ENCODE measurements at regions not wholly inside any gene's neighbourhood (a gene's known extent, or its start where the extent isn't known, plus 50 kb on each side); places are given as distances from the start of the nearest gene placed in this dataset.

GRCh38 chr20:50398064-50398463 is 112.1 kb upstream of the PTPN1 start:
- no peak for DNase-seq (ENCODE audit: low read depth)
- no peak overlapping the region for H3K4me3 ChIP-seq (ENCODE audit: low read length)
- no peak for TF ChIP-seq CTCF (conservative IDR thresholded peaks at IDR 0.05; ENCODE audit: low read length)

- no peak overlapping the region for H3K4me3 ChIP-seq (ENCODE audit: low read length)
- no peak for TF ChIP-seq CTCF (conservative IDR thresholded peaks at IDR 0.05; ENCODE audit: low read length)
- DNase-seq (ENCODE audit: low read depth), result no peak
Observed at GRCh38 chr20:50398471-50398820, 111.7 kb upstream of the PTPN1 start.

GRCh38 chr20:50398821-50399554 is 111.2 kb upstream of the PTPN1 start:
- peak; percentile 56 for DNase-seq (ENCODE audit: low read depth)
- H3K4me3 ChIP-seq (ENCODE audit: low read length), result no peak overlapping the region
- no peak for TF ChIP-seq CTCF (conservative IDR thresholded peaks at IDR 0.05; ENCODE audit: low read length)

- DNase-seq (ENCODE audit: low read depth), result no peak
- no peak for TF ChIP-seq CTCF (conservative IDR thresholded peaks at IDR 0.05; ENCODE audit: low read length)
- no peak overlapping the region for H3K4me3 ChIP-seq (ENCODE audit: low read length)
Observed at GRCh38 chr20:50399555-50399916, 110.6 kb upstream of the PTPN1 start.

GRCh38 chr20:50399917-50400704 is 110.1 kb upstream of the PTPN1 start:
- no peak overlapping the region for H3K4me3 ChIP-seq (ENCODE audit: low read length)
- no peak for DNase-seq (ENCODE audit: low read depth)
- TF ChIP-seq CTCF (conservative IDR thresholded peaks at IDR 0.05; ENCODE audit: low read length), result no peak

- no peak overlapping the region for H3K4me3 ChIP-seq (ENCODE audit: low read length)
Observed at GRCh38 chr20:50400705-50401586, 109.2 kb upstream of the PTPN1 start.

More at GRCh38 chr20:50400705-50401586, 109.2 kb upstream of the PTPN1 start:
- DNase-seq (ENCODE audit: low read depth), result no peak
- TF ChIP-seq CTCF (conservative IDR thresholded peaks at IDR 0.05; ENCODE audit: low read length), result no peak

Data from AG10803 (cell line).